Tibial artery (tissue), 4 donors: ENCODE measurements at regions not wholly inside any gene's neighbourhood (a gene's known extent, or its start where the extent isn't known, plus 50 kb on each side); places are given as distances from the start of the nearest gene placed in this dataset.

ENCODE experiments used
- DNase-seq, 2 donors: peaks; one replicate each; pipeline ENCODE4 v3.0.0-alpha.2; 2019
- H3K27ac ChIP-seq, 2 donors: fragments of 200-600 bp; sonication (generic) in 1 of 2; 1 replicate in 1 of 2; 2 replicates in 1 of 2; pipeline ENCODE4 v1.5.1; 2018 to 2019; ENCODE audit warnings: mild to moderate bottlenecking in 1 of 2
- H3K27me3 ChIP-seq, 2 donors: fragments of 200-600 bp; sonication (generic) in 1 of 2; one replicate each; pipeline versions ENCODE4 v1.5.1 to v1.6.0; 2016 to 2019
- H3K36me3 ChIP-seq, 3 donors: fragments of 200-600 bp; sonication (generic) in 2 of 3; one replicate each; pipeline ENCODE4 v1.5.1; 2016 to 2019; ENCODE audit warnings: mild to moderate bottlenecking in 2 of 3
- H3K4me1 ChIP-seq, 4 donors: fragments of 200-600 bp; sonication (generic) in 2 of 4; 1 replicate in 3 of 4; 2 replicates in 1 of 4; pipeline ENCODE4 v1.5.1; 2016 to 2019
- H3K4me3 ChIP-seq, 2 donors: fragments of 200-600 bp; sonication (generic) in 1 of 2; 1 replicate in 1 of 2; 2 replicates in 1 of 2; pipeline ENCODE4 v1.5.1; 2018 to 2019; ENCODE audit warnings: mild to moderate bottlenecking in 2 of 2
- H3K9me3 ChIP-seq, 3 donors: fragments of 200-600 bp; sonication (generic) in 1 of 3; one replicate each; pipeline ENCODE4 v1.5.1; 2016 to 2019
- CTCF ChIP-seq, 2 experiments: fragments of 200-600 bp in 1 of 2; fragments of 450-650 bp in 1 of 2; IDR thresholded peaks; one replicate each; pipeline ENCODE4 v1.5.1; 2017 to 2019; ENCODE audit warnings: antibody characterized with exemption in 2 of 2, mild to moderate bottlenecking in 1 of 2, moderate library complexity in 1 of 2
- intact Hi-C: fragments of 100-400 bp; cut with DNase I; formaldehyde crosslinking; loops from one replicate; pipeline ENCODE4 v1.15.0; 2023; ENCODE audit warnings: low total_unique reads

GRCh38 chr12:4223273-4223845 lies 50.2 kb upstream of the CCND2 start:
- Histone ChIP-seq H3K9me3 (no peaks in the 10 kb centered on the region), H3K4me1 (no peaks in the 10 kb centered on the region), H3K4me3 (no peak overlapping the region), H3K27ac (no peak overlapping the region), H3K27me3 (peaks cover 0 to 7% of the 10 kb centered on the region in 2 donors), H3K36me3 (peaks cover 0 to 6% (median 0%) of the 10 kb centered on the region in 3 donors)
- TF ChIP-seq CTCF (IDR thresholded peaks at IDR 0.05) = no peak
- intact Hi-C loops = no loop called here
- no peak for DNase-seq

GRCh38 chr12:4221258-4221620 lies 52.3 kb upstream of the CCND2 start:
- no peak for DNase-seq
- no peak for TF ChIP-seq CTCF (IDR thresholded peaks at IDR 0.05)
- Histone ChIP-seq H3K27ac (no peak overlapping the region), H3K4me3 (no peak overlapping the region), H3K4me1 (no peaks in the 10 kb centered on the region), H3K36me3 (peaks cover 0 to 6% (median 0%) of the 10 kb centered on the region in 3 donors), H3K9me3 (no peaks in the 10 kb centered on the region), H3K27me3 (peaks cover 0 to 7% of the 10 kb centered on the region in 2 donors)
- intact Hi-C loops = no loop called here

DNA sequence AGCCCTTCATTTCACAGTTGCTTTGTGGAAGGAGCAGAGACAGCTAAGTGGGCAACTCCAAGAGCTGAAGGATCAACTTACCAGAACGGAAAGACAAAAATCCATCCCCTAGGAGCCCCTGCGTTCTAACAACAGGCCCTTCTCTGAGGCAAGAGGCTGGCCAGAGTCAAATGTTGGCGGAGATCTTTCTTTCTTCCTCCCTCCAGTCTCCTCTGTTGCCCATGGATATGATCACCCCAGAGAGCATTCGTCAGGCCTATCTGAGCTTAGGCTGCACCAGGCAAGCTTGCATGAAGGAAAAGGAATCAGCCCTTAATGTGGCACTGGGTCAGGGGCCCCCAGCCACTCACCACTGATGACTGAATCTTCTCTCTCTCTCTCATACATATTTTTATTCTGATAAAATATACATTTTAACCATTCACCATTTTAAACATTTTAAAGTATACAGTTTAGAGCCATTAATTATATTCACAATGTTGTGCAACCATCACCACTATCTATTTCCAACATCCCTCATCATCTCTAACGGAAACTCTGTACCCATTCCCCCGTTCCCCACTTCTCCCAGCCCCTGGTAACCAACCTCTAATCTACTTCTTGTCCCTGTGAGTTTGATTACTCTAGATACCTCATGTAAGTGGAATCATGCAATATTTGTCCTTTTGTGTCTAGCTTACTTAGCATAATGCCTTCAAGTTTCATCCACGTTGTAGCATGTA lies 52.9 kb upstream of the CCND2 start:
- intact Hi-C loops = no loop called here
- no peak for TF ChIP-seq CTCF (IDR thresholded peaks at IDR 0.05)
- H3K4me1 ChIP-seq = no peaks in the 10 kb centered on the region

GRCh38 chr12:4217091-4217490 lies 56.5 kb upstream of the CCND2 start:
- Histone ChIP-seq H3K4me1 (no peaks in the 10 kb centered on the region), H3K27me3 (peaks cover 0 to 5% of the 10 kb centered on the region in 2 donors), H3K27ac (no peak overlapping the region), H3K36me3 (peaks cover 0 to under 1% (median 0%) of the 10 kb centered on the region in 3 donors), H3K9me3 (no peaks in the 10 kb centered on the region), H3K4me3 (no peak overlapping the region)
- no peak for DNase-seq
- intact Hi-C loops = no loop called here
- TF ChIP-seq CTCF (IDR thresholded peaks at IDR 0.05) = no peak

More for the DNA sequence above, 52.9 kb upstream of the CCND2 start:
- peaks cover 0 to 7% of the 10 kb centered on the region in 2 donors for H3K27me3 ChIP-seq
- peaks cover 0 to 6% (median 0%) of the 10 kb centered on the region in 3 donors for H3K36me3 ChIP-seq
- no peak overlapping the region for H3K27ac ChIP-seq
- no peak overlapping the region for H3K4me3 ChIP-seq
- no peak for DNase-seq
- no peaks in the 10 kb centered on the region for H3K9me3 ChIP-seq

DNA sequence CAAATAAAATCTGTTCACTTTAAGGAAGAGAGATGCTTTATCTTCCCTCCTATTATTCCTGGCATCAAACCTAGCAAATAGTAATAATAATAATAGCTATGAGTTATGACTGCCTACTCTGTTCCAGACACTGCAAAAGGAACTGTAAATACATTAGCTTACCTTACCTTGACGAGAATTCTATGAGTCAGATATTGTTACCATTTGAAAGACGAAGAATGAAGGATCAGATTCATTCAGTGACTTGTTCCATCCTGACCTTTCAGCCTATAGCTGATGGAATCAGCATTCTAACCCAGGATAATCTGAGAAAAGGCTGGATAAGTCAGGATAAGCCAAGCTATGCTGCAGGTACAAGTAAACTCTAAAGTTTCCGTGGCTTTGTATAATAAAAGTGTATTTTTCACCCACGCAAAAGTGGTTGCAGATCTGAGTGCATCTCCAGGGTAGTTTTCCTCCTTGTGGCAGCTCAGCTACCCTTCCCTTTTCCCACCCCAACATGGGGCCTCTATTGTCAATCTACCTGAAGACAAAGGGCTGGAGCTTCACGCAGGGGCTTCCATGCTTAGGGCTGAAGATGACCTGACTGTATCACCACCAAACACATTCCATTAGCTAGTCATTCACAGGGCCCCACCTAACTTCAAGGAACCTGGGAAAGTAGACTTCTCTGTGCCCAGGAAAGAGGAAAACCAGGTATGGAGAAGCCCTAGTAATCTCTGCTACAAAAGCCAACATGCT lies 57.2 kb upstream of the CCND2 start:
- no peak for DNase-seq
- H3K9me3 ChIP-seq = no peaks in the 10 kb centered on the region
- H3K27ac ChIP-seq = no peak overlapping the region
- intact Hi-C loops = no loop called here
- H3K4me3 ChIP-seq = no peak overlapping the region
- peaks cover 0 to 13% of the 10 kb centered on the region in 2 donors for H3K27me3 ChIP-seq
- TF ChIP-seq CTCF (IDR thresholded peaks at IDR 0.05) = no peak
- no peaks in the 10 kb centered on the region for H3K36me3 ChIP-seq
- no peaks in the 10 kb centered on the region for H3K4me1 ChIP-seq
